ENCODE measurements at regions not wholly inside any gene's neighbourhood (a gene's known extent, or its start where the extent isn't known, plus 50 kb on each side); places are given as distances from the start of the nearest gene placed in this dataset.
"Not testable (repeated sequence)": the region's sequence is repeated elsewhere in the genome, so short reads cannot be mapped to it uniquely, and the experiment has no call there.

DNA sequence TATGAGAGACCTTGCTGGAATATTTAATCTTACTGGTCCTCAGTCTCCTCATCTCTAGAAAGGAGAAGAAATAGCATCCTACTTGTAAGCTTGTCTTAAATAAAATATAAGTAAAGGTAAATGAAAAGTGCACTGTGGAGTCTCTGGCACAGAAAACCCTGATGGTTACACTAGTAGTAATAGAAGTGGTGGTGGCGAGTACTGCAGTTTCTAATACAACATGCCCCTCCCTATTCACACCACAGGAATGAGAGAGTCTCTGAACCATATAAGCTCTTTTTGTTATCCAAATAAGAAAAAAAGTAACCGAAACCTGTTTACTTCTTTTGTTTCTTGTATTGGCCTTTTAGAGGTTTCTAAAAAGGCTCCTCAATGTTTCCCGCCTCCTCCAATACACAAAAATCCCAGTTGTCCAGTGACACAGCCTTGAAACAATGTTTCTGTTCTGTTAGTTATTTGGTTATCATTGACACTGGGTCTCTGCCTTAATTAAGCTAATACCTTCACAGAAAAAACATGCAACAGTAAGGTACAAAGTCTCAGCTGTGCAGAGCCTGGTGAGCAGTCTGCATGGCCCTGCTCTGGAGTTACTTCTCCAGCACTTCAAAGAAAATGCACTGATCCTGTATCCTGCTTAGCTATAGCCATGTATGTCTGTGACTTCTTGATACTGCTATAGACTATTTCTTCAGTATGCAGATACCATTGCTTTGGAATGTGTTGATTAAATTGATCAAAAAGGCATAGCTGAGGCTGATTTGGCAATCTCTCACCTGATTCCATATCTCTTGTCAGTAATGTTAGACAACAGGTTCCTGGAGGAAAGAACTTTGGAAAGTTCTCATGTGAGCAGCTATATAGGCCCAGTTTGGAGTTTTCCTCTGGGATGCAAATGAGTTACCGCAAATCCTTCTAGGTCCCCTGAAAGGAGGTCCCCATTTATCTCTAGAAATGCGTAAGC, 315.6 kb upstream of the IL12A start:
- H3K4me3 ChIP-seq: no peak overlapping the region
- H3K27ac ChIP-seq: no peak overlapping the region
- H3K9me3 ChIP-seq (replicated peaks): no peaks in the 10 kb centered on the region
- H3K36me3 ChIP-seq: no peaks in the 10 kb centered on the region
- no peaks in the 10 kb centered on the region for H3K27me3 ChIP-seq
- H3K4me1 ChIP-seq: no peaks in the 10 kb centered on the region
- DNase-seq: no peak

DNA sequence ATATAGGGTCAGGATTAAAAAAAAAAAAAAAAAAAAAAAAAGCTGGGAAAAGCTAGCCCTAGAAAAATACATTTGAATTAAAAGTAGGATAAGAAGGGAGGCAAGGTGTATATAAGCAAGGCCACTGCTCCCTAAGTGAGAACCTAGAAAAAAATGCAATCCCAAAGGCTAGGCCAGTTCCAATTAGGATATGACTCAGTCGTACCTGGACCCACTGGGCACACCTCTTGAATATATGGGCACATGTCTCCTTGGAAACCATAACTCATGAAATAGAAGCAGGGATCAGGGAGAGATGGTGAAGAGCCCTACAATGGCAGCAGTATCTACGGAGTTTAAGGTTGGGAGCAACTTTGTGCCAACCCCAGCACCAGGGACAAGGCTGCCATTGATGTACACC, 314.1 kb upstream of the IL12A start:
- Histone ChIP-seq H3K9me3 (replicated peaks) (no peaks in the 10 kb centered on the region), H3K36me3 (no peaks in the 10 kb centered on the region), H3K4me1 (no peaks in the 10 kb centered on the region), H3K27me3 (no peaks in the 10 kb centered on the region), H3K4me3 (no peak overlapping the region), H3K27ac (no peak overlapping the region)
- no peak for DNase-seq

DNA sequence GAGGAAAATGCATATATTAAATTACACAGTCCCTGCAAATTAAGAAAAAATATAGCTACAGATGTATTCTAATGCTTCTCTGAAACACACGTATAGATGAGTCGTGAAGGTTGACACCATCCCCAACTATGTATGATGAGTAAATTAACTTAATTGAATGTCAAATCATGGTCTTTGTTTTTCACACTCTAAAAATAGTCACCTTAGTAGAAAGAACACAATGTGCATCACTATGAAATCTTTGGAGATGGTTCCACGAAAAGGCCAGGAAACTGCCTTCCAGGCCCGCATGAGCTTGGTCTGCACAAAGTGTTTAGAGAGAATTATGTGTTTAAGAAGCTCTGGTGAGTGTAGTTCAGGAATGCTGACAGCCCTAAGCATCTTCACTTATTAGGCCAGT, 313.4 kb upstream of the IL12A start:
- Histone ChIP-seq H3K4me3 (no peak overlapping the region), H3K27me3 (no peaks in the 10 kb centered on the region), H3K9me3 (replicated peaks) (no peaks in the 10 kb centered on the region), H3K36me3 (no peaks in the 10 kb centered on the region), H3K4me1 (no peaks in the 10 kb centered on the region), H3K27ac (no peak overlapping the region)
- no peak for DNase-seq

DNA sequence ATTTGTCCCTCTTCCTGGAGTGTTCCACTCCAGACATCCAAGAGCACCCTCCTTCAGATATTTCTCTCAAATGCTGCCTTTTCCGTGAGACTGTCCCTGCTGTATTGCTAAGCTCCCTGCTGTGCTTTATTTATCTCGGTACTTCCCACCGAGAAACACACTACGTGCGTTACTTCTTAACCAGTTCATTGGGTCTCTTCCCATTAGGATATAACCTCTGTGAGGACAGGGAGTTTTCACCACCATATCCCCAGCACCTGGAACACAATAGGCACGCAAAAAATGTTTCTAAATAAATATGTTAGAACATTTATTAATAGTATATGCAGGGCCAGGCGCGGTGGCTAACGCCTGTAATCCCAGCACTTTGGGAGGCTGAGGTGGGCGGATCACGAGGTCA, 308.7 kb upstream of the IL12A start:
- DNase-seq: no peak
- Histone ChIP-seq H3K9me3 (replicated peaks) (no peaks in the 10 kb centered on the region), H3K27ac (no peak overlapping the region), H3K27me3 (no peaks in the 10 kb centered on the region), H3K4me1 (no peaks in the 10 kb centered on the region), H3K4me3 (no peak overlapping the region), H3K36me3 (no peaks in the 10 kb centered on the region)

DNA sequence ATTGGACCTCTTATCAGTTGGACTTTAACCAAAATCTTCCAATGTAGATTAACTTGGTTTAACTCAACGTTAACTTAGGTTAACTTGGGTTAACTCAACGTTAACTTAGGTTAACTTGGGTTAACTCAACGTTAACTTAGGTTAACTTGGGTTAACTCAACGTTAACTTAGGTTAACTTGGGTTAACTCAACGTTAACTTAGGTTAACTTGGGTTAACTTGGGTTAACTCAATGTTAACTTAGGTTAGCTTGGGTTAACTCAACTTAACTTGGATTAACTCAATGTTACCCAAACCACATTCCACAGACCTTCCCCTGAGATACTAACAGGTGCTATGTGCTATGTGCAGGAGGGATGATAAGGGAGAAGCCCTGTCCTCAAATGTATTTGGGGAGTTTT, 306.9 kb upstream of the IL12A start:
- H3K9me3 ChIP-seq (replicated peaks); DNase-seq; H3K27ac ChIP-seq; H3K36me3 ChIP-seq; H3K4me1 ChIP-seq; H3K27me3 ChIP-seq; H3K4me3 ChIP-seq: not testable (repeated sequence)

DNA sequence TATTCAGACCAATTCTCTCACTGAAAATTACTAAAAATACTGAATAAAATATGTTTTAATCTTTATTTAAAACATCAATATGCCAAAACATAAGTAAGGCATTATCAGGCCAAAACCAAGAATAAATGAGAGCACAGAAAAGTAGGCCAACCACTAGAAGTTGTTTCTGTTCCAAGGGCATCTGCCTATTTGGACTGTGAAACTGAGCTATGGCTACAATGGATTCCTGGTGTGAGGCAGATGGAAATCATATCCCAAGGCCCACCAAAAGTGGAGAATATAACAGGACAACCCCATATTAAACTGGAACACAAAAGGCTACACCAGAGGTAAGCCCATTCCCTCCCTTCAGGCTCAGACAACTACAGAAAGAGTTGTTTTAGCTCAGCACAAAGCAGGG, 302.8 kb upstream of the IL12A start:
- Histone ChIP-seq H3K27me3 (no peaks in the 10 kb centered on the region), H3K4me1 (no peaks in the 10 kb centered on the region), H3K9me3 (replicated peaks) (0 out of 2 replicates have a peak, but pooled peaks cover under 1% of the 10 kb centered on the region), H3K36me3 (no peaks in the 10 kb centered on the region), H3K27ac (no peak overlapping the region), H3K4me3 (no peak overlapping the region)
- DNase-seq: no peak

DNA sequence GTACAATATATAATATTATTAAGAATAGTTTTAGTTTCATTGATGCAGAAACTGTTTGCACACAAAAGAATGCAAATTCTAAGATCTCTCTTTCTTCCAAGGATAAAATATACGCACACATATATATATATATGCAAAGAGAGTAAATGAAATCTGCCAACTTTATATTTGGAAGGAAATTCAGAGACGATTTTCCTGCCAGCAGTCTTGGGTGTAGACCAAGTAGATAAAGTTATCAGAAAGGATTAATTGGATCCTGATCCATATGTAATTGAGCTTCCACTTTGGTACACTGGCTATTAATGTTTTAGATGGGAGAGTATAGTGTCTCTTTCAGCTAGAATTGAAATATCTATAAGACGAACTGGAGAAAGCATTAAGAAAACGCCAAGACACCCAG, 295.4 kb upstream of the IL12A start:
- Histone ChIP-seq H3K36me3 (no peaks in the 10 kb centered on the region), H3K9me3 (replicated peaks) (0 out of 2 replicates have a peak, but pooled peaks cover 3% of the 10 kb centered on the region), H3K4me1 (no peaks in the 10 kb centered on the region), H3K27me3 (no peaks in the 10 kb centered on the region), H3K4me3 (no peak overlapping the region), H3K27ac (no peak overlapping the region)
- DNase-seq: no peak

DNA sequence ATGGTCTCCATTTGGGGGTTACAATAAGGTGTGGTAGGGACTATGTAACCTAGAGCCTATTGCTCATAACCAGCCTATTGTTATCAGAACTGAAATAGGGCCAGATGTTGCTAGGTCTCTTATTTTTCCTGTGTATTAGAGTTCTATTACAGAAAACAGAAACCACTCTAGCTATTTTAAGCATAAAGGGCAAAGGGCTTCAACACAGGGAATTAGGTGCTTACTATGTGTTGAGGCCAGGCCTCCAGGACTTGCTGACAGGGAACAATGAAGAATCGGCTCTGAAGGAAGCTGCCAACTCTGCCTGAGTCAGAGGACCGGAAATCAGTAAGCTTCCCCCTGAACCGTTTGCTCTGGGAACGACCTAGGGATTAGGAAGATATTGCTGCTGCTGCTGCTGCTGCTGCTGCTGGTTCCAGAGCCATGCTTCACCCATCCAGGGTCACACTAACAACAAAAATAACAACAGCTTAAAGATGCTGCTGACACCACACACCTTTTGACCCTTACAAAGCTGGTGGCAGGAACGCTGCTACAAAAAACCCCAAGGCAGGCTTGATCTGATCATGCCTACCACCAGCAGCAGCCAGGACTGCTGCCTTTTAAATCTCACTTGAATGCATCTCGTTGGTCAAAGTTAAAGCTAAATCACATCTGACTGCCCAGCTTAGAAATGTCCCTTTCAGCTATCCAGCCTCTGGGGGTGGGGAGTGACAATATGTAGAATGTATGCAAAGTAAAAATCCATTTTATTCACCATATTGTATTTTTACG, 276.9 kb upstream of the IL12A start:
- H3K36me3 ChIP-seq: no peaks in the 10 kb centered on the region
- peak overlapping the region; percentile 31 for H3K27ac ChIP-seq
- peaks cover 3% of the 10 kb centered on the region for H3K4me1 ChIP-seq
- H3K27me3 ChIP-seq: no peaks in the 10 kb centered on the region
- peak overlapping the region; percentile 16 for H3K4me3 ChIP-seq
- no peaks in the 10 kb centered on the region for H3K9me3 ChIP-seq (replicated peaks)
- DNase-seq: peak; percentile 77 to 88

DNA sequence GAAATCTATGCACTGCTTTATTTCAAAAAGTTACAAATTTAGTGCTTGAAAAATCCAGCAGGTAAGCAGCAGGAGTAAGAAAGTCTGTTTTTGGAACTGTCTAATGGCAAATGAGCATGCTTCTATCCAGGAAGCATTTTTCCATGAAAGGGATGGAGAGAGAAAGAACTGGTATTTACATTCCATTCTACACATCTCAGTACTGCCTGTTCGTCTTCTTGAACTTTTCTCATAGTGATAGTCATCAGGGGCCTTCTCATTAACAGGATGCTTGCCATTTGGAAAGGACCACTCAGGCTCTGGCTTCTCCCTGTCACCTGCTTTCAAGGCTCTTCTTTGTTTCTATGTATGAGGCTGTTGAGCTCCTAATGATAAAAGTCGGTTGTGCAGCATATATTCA, 267.3 kb upstream of the IL12A start:
- no peak for DNase-seq
- Histone ChIP-seq H3K4me3 (no peak overlapping the region), H3K4me1 (peaks cover 6% of the 10 kb centered on the region), H3K27me3 (no peaks in the 10 kb centered on the region), H3K36me3 (no peaks in the 10 kb centered on the region), H3K9me3 (replicated peaks) (no peaks in the 10 kb centered on the region), H3K27ac (no peak overlapping the region)

DNA sequence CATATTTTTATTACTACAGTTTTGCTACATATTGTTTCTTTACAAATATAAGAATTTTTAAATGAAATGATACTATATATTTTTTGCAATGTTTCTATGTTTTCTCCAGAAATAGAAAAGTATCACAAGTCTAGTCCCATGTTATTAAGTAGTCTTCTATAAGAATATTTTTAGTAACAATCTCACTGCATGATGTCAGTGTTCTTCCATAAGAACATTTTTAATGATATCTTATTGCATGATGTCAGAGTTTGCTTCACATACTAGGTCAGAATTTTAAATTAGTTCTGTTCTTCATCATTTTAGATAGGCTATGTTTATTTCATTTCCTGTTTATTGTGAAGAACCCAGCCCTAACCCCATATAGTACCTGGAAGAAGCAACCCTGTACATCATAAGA, 265.3 kb upstream of the IL12A start:
- H3K4me3 ChIP-seq: no peak overlapping the region
- no peaks in the 10 kb centered on the region for H3K36me3 ChIP-seq
- no peak for DNase-seq
- no peaks in the 10 kb centered on the region for H3K9me3 ChIP-seq (replicated peaks)
- H3K4me1 ChIP-seq: peaks cover 9% of the 10 kb centered on the region
- no peaks in the 10 kb centered on the region for H3K27me3 ChIP-seq
- H3K27ac ChIP-seq: no peak overlapping the region

DNA sequence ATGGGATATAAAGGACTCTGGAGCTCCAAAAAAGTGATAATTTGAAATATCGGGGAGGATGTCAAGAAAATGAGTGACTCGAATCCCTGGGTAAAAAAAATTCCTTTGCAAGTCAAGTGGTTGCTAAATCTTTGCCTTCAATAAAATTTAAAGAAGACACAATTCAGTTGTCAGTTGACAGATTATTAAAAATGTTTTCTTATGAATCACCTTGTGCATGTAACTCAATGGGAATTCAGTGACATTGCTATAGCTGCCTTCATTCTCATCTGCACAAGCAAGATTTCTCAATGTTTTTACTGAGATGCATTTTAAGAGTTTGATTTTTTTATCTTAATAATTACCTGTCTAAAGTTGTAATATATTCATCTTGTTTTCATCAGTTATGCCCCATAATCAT, 264.0 kb upstream of the IL12A start:
- H3K27ac ChIP-seq: no peak overlapping the region
- no peak for DNase-seq
- no peaks in the 10 kb centered on the region for H3K27me3 ChIP-seq
- no peaks in the 10 kb centered on the region for H3K36me3 ChIP-seq
- no peak overlapping the region for H3K4me3 ChIP-seq
- no peaks in the 10 kb centered on the region for H3K9me3 ChIP-seq (replicated peaks)
- H3K4me1 ChIP-seq: peaks cover 9% of the 10 kb centered on the region

DNA sequence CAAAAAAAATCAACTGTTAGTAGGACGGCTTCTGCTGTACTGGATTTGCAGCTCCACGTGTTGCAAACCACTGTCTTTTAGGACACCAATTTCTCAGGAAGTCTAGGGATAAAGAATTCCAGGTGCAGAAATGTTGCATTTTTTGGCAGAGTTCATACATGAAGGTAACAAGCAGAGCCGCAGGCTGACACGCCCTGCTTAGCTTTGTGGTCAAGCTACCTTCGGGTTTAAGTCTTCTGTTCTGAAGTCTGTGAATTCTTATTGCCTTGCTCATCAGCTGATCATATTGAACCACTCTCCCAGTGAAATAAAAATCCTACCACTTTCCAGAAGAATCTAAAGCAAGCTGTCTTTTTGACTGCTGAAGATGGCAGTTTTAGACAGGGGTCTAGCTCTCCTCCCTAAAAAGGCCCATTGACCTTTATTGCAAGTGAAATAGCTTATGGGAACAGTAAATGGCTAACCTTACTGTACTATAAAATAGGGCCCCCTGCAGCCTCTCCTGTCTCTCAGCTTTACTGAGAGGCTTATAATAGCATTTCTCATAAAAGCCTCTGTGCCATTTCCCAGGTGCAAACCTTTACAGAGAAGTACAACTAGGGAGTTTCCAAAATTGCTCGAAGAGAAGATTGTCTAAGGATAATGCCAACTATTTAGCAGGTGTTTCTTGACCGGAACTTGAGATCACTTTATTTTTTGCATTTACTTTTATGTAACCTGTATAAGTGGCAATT, 262.2 kb upstream of the IL12A start:
- Histone ChIP-seq H3K4me3 (no peak overlapping the region), H3K27me3 (no peaks in the 10 kb centered on the region), H3K27ac (no peak overlapping the region), H3K4me1 (peaks cover 9% of the 10 kb centered on the region), H3K9me3 (replicated peaks) (no peaks in the 10 kb centered on the region), H3K36me3 (no peaks in the 10 kb centered on the region)
- no peak for DNase-seq

DNA sequence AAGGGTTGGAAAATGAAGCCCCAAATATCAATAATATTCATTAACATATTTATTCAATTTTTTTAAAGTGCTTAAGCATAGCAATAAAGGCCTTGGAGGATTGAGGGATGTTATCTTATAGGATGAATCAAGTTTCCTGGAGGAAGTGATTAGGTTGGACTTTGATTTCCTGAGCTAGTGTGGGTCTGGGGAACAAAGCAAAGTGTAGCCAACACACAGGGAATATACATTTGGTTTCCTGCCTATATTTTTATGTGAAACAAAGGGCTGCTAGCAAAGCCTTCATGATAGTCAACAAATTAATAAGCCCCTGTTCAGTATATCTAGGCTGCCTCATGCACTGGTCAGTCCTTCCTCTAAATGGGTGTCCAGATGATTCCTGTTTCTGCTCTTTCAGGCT, 261.1 kb upstream of the IL12A start:
- H3K27ac ChIP-seq: no peak overlapping the region
- no peaks in the 10 kb centered on the region for H3K27me3 ChIP-seq
- no peak for DNase-seq

DNA sequence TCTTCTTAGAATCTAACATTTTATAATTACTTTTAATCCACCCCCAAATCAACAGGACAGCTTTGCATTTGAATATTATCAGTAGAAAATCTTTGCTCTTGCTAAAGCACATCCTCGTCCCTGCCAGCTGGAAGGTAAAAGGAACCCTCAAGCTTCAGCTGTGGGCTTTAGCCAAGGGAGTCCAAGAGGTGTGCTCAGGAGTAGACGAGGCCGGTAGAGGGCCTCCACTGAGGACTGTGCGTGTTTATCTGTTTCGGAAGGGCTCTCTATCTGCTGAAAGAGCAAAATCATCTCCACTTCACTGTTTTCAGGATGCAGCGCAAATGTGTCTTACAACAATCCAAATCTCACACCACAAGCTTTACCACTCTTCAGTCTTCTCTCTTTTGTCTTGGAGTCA, 257.4 kb upstream of the IL12A start:
- no peaks in the 10 kb centered on the region for H3K9me3 ChIP-seq (replicated peaks)
- DNase-seq: no peak

More for the DNA sequence above, 261.1 kb upstream of the IL12A start:
- peaks cover 17% of the 10 kb centered on the region for H3K4me1 ChIP-seq
- no peaks in the 10 kb centered on the region for H3K9me3 ChIP-seq (replicated peaks)
- no peaks in the 10 kb centered on the region for H3K36me3 ChIP-seq
- H3K4me3 ChIP-seq: no peak overlapping the region

More for the DNA sequence above, 257.4 kb upstream of the IL12A start:
- Histone ChIP-seq H3K27me3 (no peaks in the 10 kb centered on the region), H3K4me3 (no peak overlapping the region), H3K27ac (no peak overlapping the region), H3K4me1 (peaks cover 20% of the 10 kb centered on the region), H3K36me3 (no peaks in the 10 kb centered on the region)
